GM23338 (cell line): ENCODE measurements at regions not wholly inside any gene's neighbourhood (a gene's known extent, or its start where the extent isn't known, plus 50 kb on each side); places are given as distances from the start of the nearest gene placed in this dataset.

ENCODE experiments used
- ATAC-seq: fragments of 200-7000 bp; cut with Tn5 transposase; 3 replicates; pipeline ENCODE4 v1.9.1; 2020
- DNase-seq: peaks from one replicate; pipeline ENCODE4 v3.0.0-alpha.2; 2015; ENCODE audit warnings: low spot score
- H2AFZ ChIP-seq: fragments of 200-600 bp; sonication (generic); 2 replicates; pipeline ENCODE4 v1.8.0; 2016; ENCODE audit warnings: antibody characterized with exemption, mild to moderate bottlenecking, moderate library complexity
- H3F3A ChIP-seq: fragments of 200-600 bp; sonication (generic); replicated peaks from 2 replicates; pipeline ENCODE4 v1.8.0; 2017; ENCODE audit warnings: antibody characterized with exemption, mixed run types, low read depth
- H3K27ac ChIP-seq: fragments of 200-600 bp; sonication (generic); 2 replicates; pipeline ENCODE4 v1.6.1; 2016; ENCODE audit warnings: low read depth
- H3K27me3 ChIP-seq: fragments of 200-600 bp; sonication (generic); 2 replicates; pipeline ENCODE4 v1.8.0; 2016; ENCODE audit warnings: mild to moderate bottlenecking, mixed run types, moderate library complexity; ENCODE audit not compliant: insufficient read depth
- H3K36me3 ChIP-seq: fragments of 200-600 bp; sonication (generic); 2 replicates; pipeline ENCODE4 v1.8.0; 2016; ENCODE audit warnings: mild to moderate bottlenecking; ENCODE audit not compliant: insufficient read depth
- H3K4me1 ChIP-seq: fragments of 200-600 bp; sonication (generic); 2 replicates; pipeline ENCODE4 v1.8.0; 2016; ENCODE audit warnings: mild to moderate bottlenecking, moderate library complexity; ENCODE audit not compliant: insufficient read depth
- H3K4me2 ChIP-seq: fragments of 200-600 bp; sonication (generic); 2 replicates; pipeline ENCODE4 v1.7.1; 2017; ENCODE audit warnings: mixed run types
- H3K4me3 ChIP-seq: fragments of 200-600 bp; sonication (generic); 2 replicates; pipeline ENCODE4 v1.6.1; 2016; ENCODE audit warnings: mixed run types
- H3K79me2 ChIP-seq: fragments of 200-600 bp; sonication (generic); replicated peaks from 2 replicates; pipeline ENCODE4 v1.8.0; 2017; ENCODE audit warnings: mild to moderate bottlenecking; ENCODE audit not compliant: insufficient read depth
- H3K9me2 ChIP-seq: fragments of 200-600 bp; sonication (generic); 2 replicates; pipeline ENCODE4 v1.8.0; 2017; ENCODE audit not compliant: insufficient read depth
- H4K20me1 ChIP-seq: fragments of 200-600 bp; sonication (generic); replicated peaks from 2 replicates; pipeline ENCODE4 v1.8.0; 2017; ENCODE audit warnings: mild to moderate bottlenecking; ENCODE audit not compliant: insufficient read depth
- H3K27ac Mint-ChIP-seq: 2 replicates; pipeline ENCODE4 v1.8.0; 2020; ENCODE audit warnings: inconsistent platforms, mild to moderate bottlenecking, moderate library complexity, mixed read lengths
- H3K27me3 Mint-ChIP-seq: 3 replicates; pipeline ENCODE4 v1.8.0; 2022; ENCODE audit warnings: low read depth, mild to moderate bottlenecking, moderate library complexity, mixed read lengths, inconsistent platforms; ENCODE audit not compliant: insufficient read depth, poor library complexity
- H3K36me3 Mint-ChIP-seq: 3 replicates; pipeline ENCODE4 v1.8.0; 2021; ENCODE audit warnings: low read depth, mild to moderate bottlenecking, inconsistent platforms, moderate library complexity, mixed read lengths
- H3K4me1 Mint-ChIP-seq: 3 replicates; pipeline ENCODE4 v1.8.0; 2020; ENCODE audit warnings: mild to moderate bottlenecking, inconsistent platforms, mixed read lengths
- H3K4me3 Mint-ChIP-seq: 3 replicates; pipeline ENCODE4 v1.8.0; 2021; ENCODE audit warnings: moderate library complexity, mild to moderate bottlenecking, inconsistent platforms, mixed read lengths
- H3K9me3 Mint-ChIP-seq: 3 replicates; pipeline ENCODE4 v1.8.0; 2020; ENCODE audit warnings: moderate library complexity, mild to moderate bottlenecking, inconsistent platforms, mixed read lengths
- EZH2 ChIP-seq: fragments of 200-600 bp; sonication (generic); IDR thresholded peaks from one replicate; pipeline ENCODE4 v1.8.0; 2017; ENCODE audit warnings: antibody characterized with exemption, mild to moderate bottlenecking, low read depth; ENCODE audit not compliant: unreplicated experiment
- JUNB ChIP-seq: IDR thresholded peaks from one replicate; pipeline ENCODE4 v1.6.1; 2016; ENCODE audit warnings: antibody characterized with exemption; ENCODE audit not compliant: unreplicated experiment
- REST ChIP-seq: IDR thresholded peaks from one replicate; pipeline ENCODE4 v1.6.1; 2018; ENCODE audit warnings: antibody characterized with exemption; ENCODE audit not compliant: unreplicated experiment
- ZNF462 ChIP-seq: fragments of 250-450 bp; sonication (Bioruptor Pico); IDR thresholded peaks from 2 replicates; pipeline ENCODE4 v1.5.0; 2020; ENCODE audit warnings: mild to moderate bottlenecking, moderate library complexity

GRCh38 chr11:23403210-23404185 lies 543.2 kb upstream of the CCDC179 start:
- H3F3A ChIP-seq, result no peaks in the 10 kb centered on the region
- H3K9me2 ChIP-seq, result no peaks in the 10 kb centered on the region
- H3K36me3 Mint-ChIP-seq, result peaks cover 23% of the 10 kb centered on the region
- H3K36me3 ChIP-seq, result no peaks in the 10 kb centered on the region; the same call in 1 of the 2 replicates
- peaks cover 1% of the 10 kb centered on the region for H3K27me3 Mint-ChIP-seq
- no peak overlapping the region for H3K4me2 ChIP-seq
- no peak overlapping the region for H3K27ac ChIP-seq
- no peak for DNase-seq
- H3K4me1 ChIP-seq, result no peaks in the 10 kb centered on the region
- H3K4me1 Mint-ChIP-seq, result no peaks in the 10 kb centered on the region
- peaks cover 36% of the 10 kb centered on the region for H3K9me3 Mint-ChIP-seq
- H3K4me3 Mint-ChIP-seq, result no peak overlapping the region
- no peak overlapping the region for H3K27ac Mint-ChIP-seq
- no peak for ATAC-seq
- TF ChIP-seq JUNB (no peak), EZH2 (no peak), REST (no peak), ZNF462 (CRISPR knock-in tag) (no peak)
- H3K4me3 ChIP-seq, result no peak overlapping the region
- no peaks in the 10 kb centered on the region for H3K79me2 ChIP-seq
- no peaks in the 10 kb centered on the region for H4K20me1 ChIP-seq
- H2AFZ ChIP-seq, result no peak overlapping the region
- no peaks in the 10 kb centered on the region for H3K27me3 ChIP-seq
